Gastrocnemius medialis (tissue), 4 donors: ENCODE measurements at regions not wholly inside any gene's neighbourhood (a gene's known extent, or its start where the extent isn't known, plus 50 kb on each side); places are given as distances from the start of the nearest gene placed in this dataset.

Experiments
- CTCF ChIP-seq, 5 experiments: fragments of 450-650 bp in 3 of 5; fragments of 200-600 bp in 2 of 5; sonication (generic) in 2 of 5; IDR thresholded peaks in 4 of 5; conservative IDR thresholded peaks in 1 of 5; 1 replicate in 4 of 5; 2 replicates in 1 of 5; pipeline ENCODE4 v1.5.1; 2016 to 2019; ENCODE audit warnings: antibody characterized with exemption in 5 of 5, mild to moderate bottlenecking in 3 of 5, moderate library complexity in 3 of 5
- POLR2A ChIP-seq, 2 donors: fragments of 450-650 bp; IDR thresholded peaks; one replicate each; pipeline ENCODE4 v1.6.1; 2017; ENCODE audit warnings: antibody characterized with exemption in 2 of 2, mild to moderate bottlenecking in 2 of 2, moderate library complexity in 2 of 2

- TF ChIP-seq CTCF (IDR thresholded peaks at IDR 0.05 in 4 of 5, conservative IDR thresholded peaks at IDR 0.05 in 1 of 5), result no peak
- no peak for TF ChIP-seq POLR2A (IDR thresholded peaks at IDR 0.05)
Measured at GRCh38 chr3:193145248-193145647, 95.8 kb upstream of the PLAAT1 start.
